GM21737 (cell line): ENCODE measurements at regions not wholly inside any gene's neighbourhood (a gene's known extent, or its start where the extent isn't known, plus 50 kb on each side); places are given as distances from the start of the nearest gene placed in this dataset.

Experiments used
- ATAC-seq: cut with Tn5 transposase; IDR thresholded peaks from one replicate; pipeline ENCODE4 v1.9.1; 2021; ENCODE audit warnings: mild to moderate bottlenecking, moderate library complexity; ENCODE audit not compliant: unreplicated experiment

DNA sequence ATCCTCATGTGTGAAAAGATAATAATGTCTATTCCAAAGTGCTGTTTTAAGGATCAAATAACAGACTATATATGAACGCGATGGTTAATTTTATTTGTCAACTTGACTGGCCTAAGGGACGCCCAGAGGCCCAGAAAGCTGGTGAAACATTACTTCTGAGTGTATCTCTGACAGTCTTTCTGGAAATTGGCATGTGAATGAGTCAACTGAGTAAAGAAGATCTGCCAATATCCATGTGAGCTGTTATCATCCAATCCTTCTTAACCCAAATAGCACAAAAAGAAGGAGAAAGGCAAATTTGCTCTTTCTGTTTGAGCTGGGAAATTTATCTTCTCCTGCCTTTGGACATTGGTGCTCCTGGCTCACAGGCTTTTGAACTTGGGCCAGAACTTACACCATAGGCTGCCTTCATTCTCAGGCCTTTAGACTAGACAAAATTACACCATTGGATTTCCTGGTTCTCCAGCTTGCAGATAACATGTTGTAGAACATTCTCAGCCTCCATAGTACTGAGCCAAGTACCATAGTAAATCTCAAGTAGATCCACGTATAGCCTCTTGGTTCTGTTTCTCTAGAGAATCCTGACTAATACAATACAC is 114.7 kb upstream of the DOCK10 start:
- ATAC-seq, result no peak

- no peak for ATAC-seq
These were observed 98.5 kb upstream of the DOCK10 start for GRCh38 chr2:225140723-225141122.

GRCh38 chr2:225137971-225138370 is 95.7 kb upstream of the DOCK10 start:
- no peak for ATAC-seq

GRCh38 chr2:225136552-225136951 is 94.3 kb upstream of the DOCK10 start:
- ATAC-seq, result no peak

- no peak for ATAC-seq
These were observed 89.6 kb upstream of the DOCK10 start for GRCh38 chr2:225131898-225132297.

DNA sequence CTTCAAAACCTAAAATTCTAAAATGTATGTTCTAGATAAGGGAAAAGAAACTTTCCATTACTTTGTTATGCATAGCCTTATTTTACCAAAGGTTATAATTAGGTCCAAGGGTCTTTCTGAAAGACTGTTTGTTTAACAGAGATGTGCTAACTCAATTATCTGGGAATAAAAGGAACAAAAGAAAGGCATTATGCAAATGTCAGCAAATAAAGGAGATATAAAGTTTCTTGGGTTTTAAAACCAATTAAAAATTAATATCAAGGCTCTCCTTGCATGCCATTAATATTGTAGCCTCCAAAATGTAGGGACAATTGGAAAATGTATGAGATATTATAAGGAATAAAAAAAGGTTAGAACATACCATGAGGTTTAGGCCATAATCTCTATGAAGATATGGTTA is 87.8 kb upstream of the DOCK10 start:
- ATAC-seq, result no peak

GRCh38 chr2:225124311-225125017 is 82.2 kb upstream of the DOCK10 start:
- ATAC-seq, result no peak

GRCh38 chr2:225122583-225123486 is 80.6 kb upstream of the DOCK10 start:
- no peak for ATAC-seq

DNA sequence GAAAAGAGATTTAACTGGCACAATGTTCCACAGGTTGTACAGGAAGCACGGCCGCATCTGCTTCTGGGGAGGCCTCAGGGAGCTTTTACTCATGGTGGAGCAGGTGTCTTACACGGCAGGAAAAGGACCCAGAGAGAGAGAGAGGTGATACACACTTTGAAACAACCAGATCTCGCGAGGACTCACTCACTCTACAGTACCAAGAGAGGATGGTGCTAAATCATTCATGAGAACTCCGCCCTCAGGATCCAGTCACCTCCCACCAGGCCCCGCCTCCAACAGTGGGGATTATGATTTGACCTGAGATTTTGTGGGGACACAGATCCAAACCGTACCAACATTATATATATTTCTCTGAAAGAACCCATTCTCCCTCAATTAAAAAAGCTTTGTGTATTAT is 79.7 kb upstream of the DOCK10 start:
- ATAC-seq, result no peak

DNA sequence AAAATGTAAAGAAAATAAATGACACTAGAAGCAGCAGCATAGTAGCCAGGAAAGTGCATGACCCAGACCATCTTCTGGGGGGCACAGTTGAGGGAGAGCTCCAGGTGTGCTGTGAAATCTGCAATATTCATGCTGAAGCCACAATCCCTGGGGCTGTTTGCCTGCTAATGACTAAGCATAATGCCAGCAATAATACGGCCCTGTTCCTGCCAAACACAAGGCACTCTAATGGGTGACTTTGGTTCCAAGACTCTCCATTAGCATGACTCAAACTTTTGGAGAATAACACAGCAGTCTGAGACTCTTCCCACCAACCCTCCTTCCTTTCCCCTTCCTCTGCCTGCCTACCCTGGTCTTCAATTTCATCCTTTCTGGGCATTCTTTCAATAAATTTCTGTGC is 77.9 kb upstream of the DOCK10 start:
- no peak for ATAC-seq

GRCh38 chr2:225117051-225117716 is 74.9 kb upstream of the DOCK10 start:
- no peak for ATAC-seq

DNA sequence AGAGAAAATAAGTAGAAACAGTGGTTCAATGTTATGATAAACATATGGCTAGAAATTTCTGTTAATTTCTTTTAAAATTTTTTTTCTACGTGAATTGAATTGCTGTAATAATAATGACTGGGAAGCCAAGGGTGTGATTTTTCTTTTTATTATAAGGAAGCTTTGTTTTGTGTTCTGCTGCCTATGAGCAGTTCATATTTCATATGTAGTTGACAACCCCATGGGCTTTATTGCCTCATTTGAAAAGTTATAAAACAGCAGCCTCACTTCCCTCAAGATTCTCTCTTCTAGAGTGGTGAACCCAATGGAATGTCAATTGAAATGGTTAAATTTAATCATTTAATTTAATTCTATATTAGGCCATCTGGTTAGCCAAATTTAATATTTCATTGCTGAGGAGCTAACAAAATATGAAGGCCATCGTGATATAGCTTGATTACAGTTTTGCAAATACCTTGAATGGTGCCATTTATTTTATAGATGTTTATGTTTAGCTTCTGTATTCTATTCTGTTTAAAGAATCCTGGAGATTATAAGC is 72.6 kb upstream of the DOCK10 start:
- ATAC-seq, result no peak

- ATAC-seq, result no peak
These were observed 71.2 kb upstream of the DOCK10 start for GRCh38 chr2:225113371-225114015.

- ATAC-seq, result no peak
These were observed 70.3 kb upstream of the DOCK10 start for GRCh38 chr2:225112362-225113126.

- ATAC-seq, result no peak
These were observed 66.5 kb upstream of the DOCK10 start for GRCh38 chr2:225108805-225109204.

GRCh38 chr2:225104971-225105370 is 62.7 kb upstream of the DOCK10 start:
- ATAC-seq, result no peak

DNA sequence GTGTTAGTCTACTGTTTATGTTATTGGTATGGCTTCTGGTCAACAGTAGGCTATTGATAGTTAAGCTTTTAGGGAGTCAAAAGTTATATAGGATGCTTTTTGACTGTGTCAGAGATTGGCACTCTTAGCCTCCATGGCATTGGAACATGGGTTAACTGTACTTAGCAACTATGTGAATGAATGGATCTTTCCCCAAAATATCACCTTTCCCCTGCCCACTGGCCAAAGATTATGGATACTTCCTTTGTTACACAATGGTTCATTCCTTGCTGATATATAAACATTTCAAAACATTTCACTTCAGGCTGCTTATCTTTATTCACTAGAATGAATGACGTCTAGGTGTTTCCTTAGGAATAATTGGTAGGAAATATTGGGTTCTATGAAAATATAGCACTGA is 62.1 kb upstream of the DOCK10 start:
- ATAC-seq, result no peak

DNA sequence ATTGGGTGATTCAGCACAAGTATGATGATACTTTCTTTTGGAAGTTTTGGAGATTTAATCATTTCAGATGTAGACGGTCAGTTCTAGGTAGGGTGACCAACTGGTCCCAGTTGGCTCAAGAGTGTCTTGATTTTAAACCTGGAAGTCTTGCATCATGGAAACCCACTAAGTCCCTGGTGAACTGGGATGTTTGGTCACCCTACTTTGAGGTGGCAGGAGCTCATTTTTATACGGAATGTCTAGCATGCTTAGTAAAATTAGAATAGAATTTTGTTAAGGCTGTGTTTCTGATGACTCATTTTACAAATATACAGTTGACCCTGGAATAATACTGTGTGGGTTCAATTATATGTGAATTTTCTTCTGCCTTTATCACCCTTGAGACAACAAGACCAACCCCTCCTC is 61.5 kb upstream of the DOCK10 start:
- ATAC-seq, result no peak

DNA sequence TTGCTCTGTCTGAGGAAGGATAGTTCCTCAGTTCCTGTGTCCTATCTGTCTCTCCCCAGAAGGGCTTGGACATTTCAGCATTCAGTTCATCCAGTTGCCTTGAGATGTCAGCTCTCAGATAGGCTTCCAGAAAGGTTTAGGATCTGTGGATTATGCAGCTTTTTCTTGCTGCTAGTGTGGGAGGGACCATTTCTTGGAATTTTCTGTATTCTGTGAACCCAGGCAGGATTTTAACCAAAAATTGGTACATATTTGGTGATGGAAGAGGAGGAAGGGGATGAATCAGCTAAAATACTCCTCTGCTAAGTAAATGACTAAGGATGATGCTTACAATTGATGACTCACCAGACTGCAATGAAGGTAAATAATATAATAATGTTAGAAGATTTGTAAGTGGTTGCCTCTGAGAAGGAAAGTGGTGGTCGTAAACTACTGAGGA is 58.6 kb upstream of the DOCK10 start:
- no peak for ATAC-seq

DNA sequence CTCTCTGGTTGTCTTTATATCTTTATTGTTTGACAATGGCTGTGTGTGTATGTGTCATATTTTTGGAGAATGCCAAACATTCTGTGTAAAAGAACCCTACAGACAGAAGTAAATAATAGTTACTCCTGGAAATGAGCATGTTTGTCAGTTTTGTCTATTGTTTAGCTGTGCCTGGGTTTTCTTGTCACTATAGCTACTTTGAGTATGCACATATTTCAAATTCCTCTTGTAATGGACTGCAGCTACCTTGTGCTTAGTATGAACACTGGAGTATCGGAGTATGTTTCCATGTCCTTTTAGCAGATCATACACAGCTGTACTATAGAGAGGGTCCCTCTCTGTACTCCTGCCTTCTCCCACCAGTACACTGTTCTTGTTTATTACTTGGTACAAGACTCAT is 58.0 kb upstream of the DOCK10 start:
- ATAC-seq, result no peak
